ENCODE measurements at regions not wholly inside any gene's neighbourhood (a gene's known extent, or its start where the extent isn't known, plus 50 kb on each side); places are given as distances from the start of the nearest gene placed in this dataset.

- H3K4me3 Mint-ChIP-seq, result no peak overlapping the region
- H3K27ac Mint-ChIP-seq, result no peak overlapping the region
- H4K8ac ChIP-seq (replicated peaks; ENCODE audit: insufficient read length, low read depth, low read length), result no peak overlapping the region
- no peak overlapping the region for H2BK20ac ChIP-seq (ENCODE audit: low read depth, low read length, poor library complexity, severe bottlenecking)
- no peak overlapping the region for H3K4ac ChIP-seq (ENCODE audit: low read depth, low read length)
- H3K18ac ChIP-seq (ENCODE audit: insufficient read length, low read depth, low read length), result no peak overlapping the region
- TF ChIP-seq CTCF (conservative IDR thresholded peaks at IDR 0.05), result no peak
- no peak overlapping the region for H2BK15ac ChIP-seq (ENCODE audit: low read depth, low read length)
- no peak overlapping the region for H3T11ph ChIP-seq (ENCODE audit: low read length)
- no peak overlapping the region for H2AK5ac ChIP-seq (ENCODE audit: insufficient read length, low read length)
- H3K9me3 Mint-ChIP-seq, result no peaks in the 10 kb centered on the region
- no peak overlapping the region for H3K4me2 ChIP-seq (ENCODE audit: insufficient read depth, insufficient read length, low read length)
- no peak overlapping the region for H3K27ac ChIP-seq (ENCODE audit: insufficient read length, low read depth, low read length)
- H3K9ac ChIP-seq (ENCODE audit: extremely low read depth, insufficient read length, low read length), result no peak overlapping the region
- no peak overlapping the region for H2BK5ac ChIP-seq (ENCODE audit: insufficient read length, low read length)
- no peak overlapping the region for H2AFZ ChIP-seq (ENCODE audit: low read length)
- H3K4me1 Mint-ChIP-seq, result peaks cover 0 to 3% of the 10 kb centered on the region in 2 experiments; a peak in 1 of 4 replicates
- WGBS (ENCODE audit: extremely low coverage, insufficient read length, low lambda C conversion rate), result no CpG with 5 or more reads among the region's 2 CpGs
- H3K23ac ChIP-seq (ENCODE audit: insufficient read length, low read depth, low read length), result no peak overlapping the region
- H3K79me1 ChIP-seq (ENCODE audit: insufficient read depth, low read depth, low read length, poor library complexity, severe bottlenecking), result no peaks in the 10 kb centered on the region
- no peaks in the 10 kb centered on the region for H3K23me2 ChIP-seq (ENCODE audit: insufficient read length, low read depth, low read length, poor library complexity, severe bottlenecking)
- no peaks in the 10 kb centered on the region for H3K79me2 ChIP-seq (ENCODE audit: insufficient read depth, low read length)
- no peak overlapping the region for H2BK120ac ChIP-seq (ENCODE audit: low read depth, low read length, poor library complexity, severe bottlenecking)
- no peak overlapping the region for H4K5ac ChIP-seq (ENCODE audit: insufficient read length, low read depth, low read length)
- H4K20me1 ChIP-seq (ENCODE audit: control insufficient read depth, insufficient read depth, insufficient read length), result no peaks in the 10 kb centered on the region
- no peaks in the 10 kb centered on the region for H3K9me3 ChIP-seq (ENCODE audit: control insufficient read depth, low read depth, low read length)
- no peaks in the 10 kb centered on the region for H3K36me3 Mint-ChIP-seq (ENCODE audit: insufficient read depth in 1 of 3, low read depth in 3 of 3)
- H2BK12ac ChIP-seq (ENCODE audit: insufficient read length, low read depth, low read length), result no peak overlapping the region
- no peak overlapping the region for H3K14ac ChIP-seq (ENCODE audit: insufficient read depth, low read length)
- no peaks in the 10 kb centered on the region for H3K27me3 ChIP-seq (ENCODE audit: insufficient read depth, low read length)
- no peak for DNase-seq
- no peak overlapping the region for H3K56ac ChIP-seq (ENCODE audit: insufficient read length, low read depth, low read length)
- no peaks in the 10 kb centered on the region for H3K4me1 ChIP-seq (ENCODE audit: insufficient read depth, low read length)
- H3K27me3 Mint-ChIP-seq (ENCODE audit: low read depth), result no peaks in the 10 kb centered on the region; the same call in 1 of the 2 replicates
- H4K91ac ChIP-seq (ENCODE audit: insufficient read length, low read depth, low read length), result no peak overlapping the region
Measured at GRCh38 chr4:89368861-89369260, 61.3 kb upstream of the GPRIN3 start.

Data from H9 (cell line).